ENCODE measurements at regions not wholly inside any gene's neighbourhood (a gene's known extent, or its start where the extent isn't known, plus 50 kb on each side); places are given as distances from the start of the nearest gene placed in this dataset.

DNA sequence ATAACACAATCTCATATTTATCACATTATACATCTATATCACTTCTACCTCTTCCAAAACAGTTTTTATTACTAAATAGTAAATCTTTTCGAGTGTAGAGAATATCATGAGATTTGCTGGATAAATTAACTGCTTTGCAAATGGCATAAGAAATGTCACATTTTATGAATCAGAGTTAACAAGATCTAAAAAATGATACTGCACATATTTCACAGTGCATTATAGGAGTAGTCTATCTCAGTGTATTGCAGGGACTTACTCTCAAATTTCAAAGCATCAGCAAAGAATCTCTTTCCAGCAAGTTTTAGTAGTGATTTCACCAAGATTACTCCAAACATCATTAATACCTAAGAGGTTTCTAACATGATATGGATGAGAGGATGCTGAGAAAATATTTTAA is 687.1 kb upstream of the SLITRK1 start:
- no peaks in the 10 kb centered on the region for H3K27me3 ChIP-seq
- no peaks in the 10 kb centered on the region for H3K9me3 ChIP-seq
- no peak overlapping the region for H3K4me3 ChIP-seq (ENCODE audit: low read depth, low read length)
- H3K4me1 ChIP-seq: no peaks in the 10 kb centered on the region
- DNase-seq: no peak
- TF ChIP-seq, protein P1, sequence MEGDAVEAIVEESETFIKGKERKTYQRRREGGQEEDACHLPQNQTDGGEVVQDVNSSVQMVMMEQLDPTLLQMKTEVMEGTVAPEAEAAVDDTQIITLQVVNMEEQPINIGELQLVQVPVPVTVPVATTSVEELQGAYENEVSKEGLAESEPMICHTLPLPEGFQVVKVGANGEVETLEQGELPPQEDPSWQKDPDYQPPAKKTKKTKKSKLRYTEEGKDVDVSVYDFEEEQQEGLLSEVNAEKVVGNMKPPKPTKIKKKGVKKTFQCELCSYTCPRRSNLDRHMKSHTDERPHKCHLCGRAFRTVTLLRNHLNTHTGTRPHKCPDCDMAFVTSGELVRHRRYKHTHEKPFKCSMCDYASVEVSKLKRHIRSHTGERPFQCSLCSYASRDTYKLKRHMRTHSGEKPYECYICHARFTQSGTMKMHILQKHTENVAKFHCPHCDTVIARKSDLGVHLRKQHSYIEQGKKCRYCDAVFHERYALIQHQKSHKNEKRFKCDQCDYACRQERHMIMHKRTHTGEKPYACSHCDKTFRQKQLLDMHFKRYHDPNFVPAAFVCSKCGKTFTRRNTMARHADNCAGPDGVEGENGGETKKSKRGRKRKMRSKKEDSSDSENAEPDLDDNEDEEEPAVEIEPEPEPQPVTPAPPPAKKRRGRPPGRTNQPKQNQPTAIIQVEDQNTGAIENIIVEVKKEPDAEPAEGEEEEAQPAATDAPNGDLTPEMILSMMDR (IDR thresholded peaks at IDR 0.05; ENCODE audit: low read depth, low read length): no peak
- no peaks in the 10 kb centered on the region for H3K36me3 ChIP-seq

DNA sequence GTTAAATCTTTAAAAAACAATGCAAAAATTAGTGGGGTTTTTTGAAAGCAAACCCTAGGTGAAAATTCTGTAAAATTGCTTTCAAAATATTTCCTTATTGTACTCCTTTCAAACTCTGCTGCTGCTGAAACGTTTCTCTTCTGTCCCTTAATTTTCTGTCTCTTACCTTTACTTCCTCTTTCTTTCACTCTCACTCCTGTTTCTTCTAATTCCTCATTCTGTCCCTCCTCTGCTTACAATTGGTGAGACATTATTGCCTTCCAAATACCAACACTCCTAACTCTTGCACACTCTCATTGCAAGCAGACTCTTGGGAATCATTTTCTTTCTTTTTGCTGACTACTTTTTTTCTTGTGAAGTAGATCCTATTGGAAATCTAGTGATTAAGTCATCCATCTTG is 685.6 kb upstream of the SLITRK1 start:
- TF ChIP-seq, protein P1 (IDR thresholded peaks at IDR 0.05; ENCODE audit: low read depth, low read length): no peak
- Histone ChIP-seq H3K4me3 (ENCODE audit: low read depth, low read length) (no peak overlapping the region), H3K9me3 (no peaks in the 10 kb centered on the region), H3K36me3 (no peaks in the 10 kb centered on the region), H3K27me3 (no peaks in the 10 kb centered on the region), H3K4me1 (no peaks in the 10 kb centered on the region)
- no peak for DNase-seq

DNA sequence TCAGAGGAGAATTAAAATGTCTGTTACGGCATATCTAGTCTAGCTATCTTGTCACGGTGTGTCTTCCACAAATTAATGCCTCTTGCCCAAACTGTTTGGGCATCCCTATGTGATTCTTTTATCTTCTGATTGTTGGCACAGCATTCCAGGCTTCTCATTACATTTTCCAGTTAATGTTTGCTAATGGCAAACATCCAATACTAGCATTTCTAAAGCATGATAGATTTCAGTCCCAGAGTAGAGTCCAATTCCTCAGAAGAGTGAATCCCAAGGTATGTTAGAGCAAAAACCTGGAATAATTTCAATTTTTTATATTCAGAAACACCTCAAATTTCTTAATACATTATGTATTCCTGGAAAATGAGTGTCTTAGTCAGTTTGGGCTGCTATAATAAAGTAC is 684.5 kb upstream of the SLITRK1 start:
- no peak for DNase-seq
- no peaks in the 10 kb centered on the region for H3K27me3 ChIP-seq
- no peaks in the 10 kb centered on the region for H3K4me1 ChIP-seq
- H3K4me3 ChIP-seq (ENCODE audit: low read depth, low read length): no peak overlapping the region
- no peaks in the 10 kb centered on the region for H3K36me3 ChIP-seq
- H3K9me3 ChIP-seq: no peaks in the 10 kb centered on the region
- TF ChIP-seq, protein P1 (IDR thresholded peaks at IDR 0.05; ENCODE audit: low read depth, low read length): no peak

DNA sequence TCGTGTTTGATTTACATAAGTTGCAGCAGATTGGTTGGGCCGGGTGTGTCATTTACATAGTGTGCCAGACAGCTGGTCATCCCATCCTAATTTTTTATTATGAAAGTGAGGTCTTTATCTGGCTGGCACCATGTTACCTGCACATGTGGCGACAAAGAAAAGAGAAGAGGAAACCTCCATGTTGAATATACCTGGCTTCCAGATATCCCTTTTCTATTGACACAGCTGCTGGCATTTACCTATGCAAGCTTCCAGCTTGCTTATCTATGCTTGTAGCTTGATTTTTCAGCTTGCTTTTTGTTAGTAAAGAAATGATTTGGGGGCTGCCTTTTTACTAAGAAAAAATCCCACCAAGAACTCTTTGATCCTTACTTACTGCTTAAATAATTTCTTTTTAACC is 681.3 kb upstream of the SLITRK1 start:
- H3K9me3 ChIP-seq: no peaks in the 10 kb centered on the region
- no peak overlapping the region for H3K4me3 ChIP-seq (ENCODE audit: low read depth, low read length)
- no peaks in the 10 kb centered on the region for H3K36me3 ChIP-seq
- TF ChIP-seq, protein P1 (IDR thresholded peaks at IDR 0.05; ENCODE audit: low read depth, low read length): no peak
- no peaks in the 10 kb centered on the region for H3K4me1 ChIP-seq
- DNase-seq: no peak
- no peaks in the 10 kb centered on the region for H3K27me3 ChIP-seq

DNA sequence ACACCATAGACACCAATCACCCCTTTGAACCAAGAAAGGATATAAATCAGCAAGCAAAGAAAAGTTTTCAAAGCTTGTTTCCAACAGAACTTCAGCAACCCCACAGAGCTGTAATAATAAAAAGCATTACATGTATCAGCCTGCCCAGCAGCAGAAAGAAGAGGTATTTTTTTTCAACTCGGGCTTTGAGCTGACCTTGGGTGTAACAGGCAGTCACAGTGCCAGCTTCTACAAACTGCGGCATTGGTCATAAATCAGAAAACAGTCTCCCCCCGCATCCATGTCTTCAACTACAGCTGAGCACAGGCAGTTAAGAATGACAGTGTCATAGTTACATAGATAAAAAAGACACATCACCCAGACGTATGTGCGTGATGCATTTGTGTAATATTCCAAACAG is 671.0 kb upstream of the SLITRK1 start:
- Histone ChIP-seq H3K36me3 (no peaks in the 10 kb centered on the region), H3K4me1 (no peaks in the 10 kb centered on the region), H3K27me3 (no peaks in the 10 kb centered on the region), H3K9me3 (no peaks in the 10 kb centered on the region), H3K4me3 (ENCODE audit: low read depth, low read length) (no peak overlapping the region)
- DNase-seq: no peak
- TF ChIP-seq, protein P1 (IDR thresholded peaks at IDR 0.05; ENCODE audit: low read depth, low read length): no peak

DNA sequence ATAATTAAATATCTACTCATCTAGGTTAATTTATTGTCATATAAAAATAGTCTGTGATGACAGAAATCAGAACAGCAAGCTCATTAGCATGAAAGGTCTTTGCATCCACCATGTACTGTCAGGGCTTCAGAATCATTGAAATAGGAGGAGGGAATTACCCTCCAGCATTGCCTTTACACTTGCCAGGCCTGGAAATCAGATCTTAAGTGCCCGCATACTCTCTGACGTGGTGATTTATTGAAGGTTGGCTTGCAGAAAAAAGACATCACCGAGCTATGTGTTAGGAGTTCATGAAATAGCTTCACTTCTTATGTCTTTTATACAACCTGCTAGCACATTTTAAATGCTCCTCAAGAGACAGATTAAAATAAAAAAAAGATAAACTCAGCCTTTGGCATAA is 661.7 kb upstream of the SLITRK1 start:
- H3K27me3 ChIP-seq: no peaks in the 10 kb centered on the region
- no peaks in the 10 kb centered on the region for H3K9me3 ChIP-seq
- H3K36me3 ChIP-seq: no peaks in the 10 kb centered on the region
- no peak for DNase-seq
- TF ChIP-seq, protein P1 (IDR thresholded peaks at IDR 0.05; ENCODE audit: low read depth, low read length): no peak
- no peak overlapping the region for H3K4me3 ChIP-seq (ENCODE audit: low read depth, low read length)
- H3K4me1 ChIP-seq: no peaks in the 10 kb centered on the region

Data from BE2C (cell line).